ENCODE measurements at regions not wholly inside any gene's neighbourhood (a gene's known extent, or its start where the extent isn't known, plus 50 kb on each side); places are given as distances from the start of the nearest gene placed in this dataset.

DNA sequence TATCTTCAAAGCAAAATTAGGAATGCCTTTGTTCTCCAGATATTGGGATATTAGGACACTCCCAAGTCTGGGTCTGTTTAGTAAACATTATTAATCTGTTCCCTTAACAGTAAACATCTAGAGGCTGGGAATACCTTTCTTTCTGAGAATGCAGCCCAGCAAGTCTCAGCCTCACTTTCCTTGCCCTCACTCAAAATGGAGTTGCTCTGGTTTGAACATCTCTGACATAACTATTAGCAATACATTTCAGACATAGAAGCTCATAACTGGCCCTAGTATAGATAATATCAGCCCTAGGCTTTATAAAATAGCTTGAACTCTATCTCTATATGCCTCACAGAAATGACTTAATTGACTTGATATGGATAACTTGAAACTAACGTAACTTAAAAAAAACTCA lies 299.8 kb downstream of the SPATA18 start:
- no peaks in the 10 kb centered on the region for H3K9me1 ChIP-seq (ENCODE audit: control insufficient read depth, extremely low read depth, insufficient read depth, low read length)
- FAIRE-seq: no peak
- dilution Hi-C loops (cut with MboI; ENCODE audit: extremely low pct_ligation_motif_present, low sequenced_read_pairs): no loop called here

DNA sequence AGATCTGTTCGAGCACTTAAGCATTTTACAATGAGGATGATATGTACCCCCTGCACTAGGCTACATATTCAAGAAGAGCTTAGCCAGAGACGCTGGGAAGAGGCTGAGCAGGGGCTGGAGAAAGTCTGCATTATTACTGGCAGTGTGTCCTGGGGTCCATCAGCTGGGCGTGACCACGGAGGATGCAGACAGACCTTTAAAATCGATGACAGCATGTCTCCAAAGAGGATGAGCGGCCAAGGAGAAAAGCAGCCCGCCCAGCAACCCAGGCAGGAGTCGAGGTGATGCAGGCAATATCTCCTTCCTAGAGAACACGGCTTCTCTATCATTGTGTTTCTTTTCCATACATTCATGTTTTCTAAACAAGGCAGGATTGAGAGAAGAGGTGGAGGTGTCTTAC lies 300.7 kb downstream of the USP46 start:
- Histone ChIP-seq H3K4me3 (ENCODE audit: control insufficient read depth in 2 of 3, extremely low read depth in 1 of 3, insufficient read depth in 2 of 3, low read depth in 1 of 3, low read length in 3 of 3) (no peak overlapping the region), H3K9me1 (ENCODE audit: control insufficient read depth, extremely low read depth, insufficient read depth, low read length) (no peaks in the 10 kb centered on the region), H3K27ac (ENCODE audit: control insufficient read depth, insufficient read depth, low read length) (no peak overlapping the region), H4K20me1 (ENCODE audit: control insufficient read depth, extremely low read depth, insufficient read depth, low read length) (no peaks in the 10 kb centered on the region), H3K36me3 (ENCODE audit: control insufficient read depth in 2 of 2, extremely low read depth in 1 of 2, insufficient read depth in 2 of 2, low read length in 2 of 2) (no peaks in the 10 kb centered on the region), H3K27me3 (ENCODE audit: control insufficient read depth, extremely low read depth, insufficient read depth, low read length) (no peaks in the 10 kb centered on the region), H3K4me1 (ENCODE audit: control insufficient read depth, extremely low read depth, insufficient read depth, low read length) (no peaks in the 10 kb centered on the region), H3K9ac (ENCODE audit: control insufficient read depth, extremely low read depth, insufficient read depth, low read length) (no peak overlapping the region), H3K9me3 (ENCODE audit: control insufficient read depth, low read depth, low read length) (no peaks in the 10 kb centered on the region), H3K4me2 (ENCODE audit: control insufficient read depth, extremely low read depth, insufficient read depth, low read depth, low read length) (no peak overlapping the region), H3K79me2 (ENCODE audit: control insufficient read depth, insufficient read depth, low read length) (no peaks in the 10 kb centered on the region), H2AFZ (ENCODE audit: control insufficient read depth, low read length) (no peak overlapping the region)
- dilution Hi-C loops (cut with MboI; ENCODE audit: extremely low pct_ligation_motif_present, low sequenced_read_pairs): no loop called here
- FAIRE-seq: no peak
- no peak for DNase-seq (ENCODE audit: low read depth, low spot score)
- TF ChIP-seq, protein P1, sequence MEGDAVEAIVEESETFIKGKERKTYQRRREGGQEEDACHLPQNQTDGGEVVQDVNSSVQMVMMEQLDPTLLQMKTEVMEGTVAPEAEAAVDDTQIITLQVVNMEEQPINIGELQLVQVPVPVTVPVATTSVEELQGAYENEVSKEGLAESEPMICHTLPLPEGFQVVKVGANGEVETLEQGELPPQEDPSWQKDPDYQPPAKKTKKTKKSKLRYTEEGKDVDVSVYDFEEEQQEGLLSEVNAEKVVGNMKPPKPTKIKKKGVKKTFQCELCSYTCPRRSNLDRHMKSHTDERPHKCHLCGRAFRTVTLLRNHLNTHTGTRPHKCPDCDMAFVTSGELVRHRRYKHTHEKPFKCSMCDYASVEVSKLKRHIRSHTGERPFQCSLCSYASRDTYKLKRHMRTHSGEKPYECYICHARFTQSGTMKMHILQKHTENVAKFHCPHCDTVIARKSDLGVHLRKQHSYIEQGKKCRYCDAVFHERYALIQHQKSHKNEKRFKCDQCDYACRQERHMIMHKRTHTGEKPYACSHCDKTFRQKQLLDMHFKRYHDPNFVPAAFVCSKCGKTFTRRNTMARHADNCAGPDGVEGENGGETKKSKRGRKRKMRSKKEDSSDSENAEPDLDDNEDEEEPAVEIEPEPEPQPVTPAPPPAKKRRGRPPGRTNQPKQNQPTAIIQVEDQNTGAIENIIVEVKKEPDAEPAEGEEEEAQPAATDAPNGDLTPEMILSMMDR (optimal IDR thresholded peaks at IDR 0.05 in 1 of 3, IDR thresholded peaks at IDR 0.05 in 1 of 3, conservative IDR thresholded peaks at IDR 0.05 in 1 of 3; ENCODE audit: extremely low read depth in 1 of 3, insufficient read depth in 2 of 3, low read length in 3 of 3): no peak
- TF ChIP-seq EZH2 (IDR thresholded peaks at IDR 0.05; ENCODE audit: low read length): no peak

More for the DNA sequence above, 299.8 kb downstream of the SPATA18 start:
- H3K79me2 ChIP-seq (ENCODE audit: control insufficient read depth, insufficient read depth, low read length): no peaks in the 10 kb centered on the region
- H3K27ac ChIP-seq (ENCODE audit: control insufficient read depth, insufficient read depth, low read length): no peak overlapping the region
- H3K27me3 ChIP-seq (ENCODE audit: control insufficient read depth, extremely low read depth, insufficient read depth, low read length): no peaks in the 10 kb centered on the region
- H3K9ac ChIP-seq (ENCODE audit: control insufficient read depth, extremely low read depth, insufficient read depth, low read length): no peak overlapping the region
- H2AFZ ChIP-seq (ENCODE audit: control insufficient read depth, low read length): no peak overlapping the region
- no peaks in the 10 kb centered on the region for H3K9me3 ChIP-seq (ENCODE audit: control insufficient read depth, low read depth, low read length)
- no peaks in the 10 kb centered on the region for H3K36me3 ChIP-seq (ENCODE audit: control insufficient read depth in 2 of 2, extremely low read depth in 1 of 2, insufficient read depth in 2 of 2, low read length in 2 of 2)
- no peak for DNase-seq (ENCODE audit: low read depth, low spot score)
- no peaks in the 10 kb centered on the region for H4K20me1 ChIP-seq (ENCODE audit: control insufficient read depth, extremely low read depth, insufficient read depth, low read length)
- H3K4me2 ChIP-seq (ENCODE audit: control insufficient read depth, extremely low read depth, insufficient read depth, low read depth, low read length): no peak overlapping the region
- TF ChIP-seq, protein P1 (optimal IDR thresholded peaks at IDR 0.05 in 1 of 3, IDR thresholded peaks at IDR 0.05 in 1 of 3, conservative IDR thresholded peaks at IDR 0.05 in 1 of 3; ENCODE audit: extremely low read depth in 1 of 3, insufficient read depth in 2 of 3, low read length in 3 of 3): no peak
- TF ChIP-seq EZH2 (IDR thresholded peaks at IDR 0.05; ENCODE audit: low read length): no peak
- no peaks in the 10 kb centered on the region for H3K4me1 ChIP-seq (ENCODE audit: control insufficient read depth, extremely low read depth, insufficient read depth, low read length)
- H3K4me3 ChIP-seq (ENCODE audit: control insufficient read depth in 2 of 3, extremely low read depth in 1 of 3, insufficient read depth in 2 of 3, low read depth in 1 of 3, low read length in 3 of 3): no peak overlapping the region
